ENCODE measurements at regions not wholly inside any gene's neighbourhood (a gene's known extent, or its start where the extent isn't known, plus 50 kb on each side); places are given as distances from the start of the nearest gene placed in this dataset.

GRCh38 chr2:15883684-15884083 lies 56.7 kb upstream of the MYCN start:
- Histone ChIP-seq H3K79me2 (ENCODE audit: low read length) (no peaks in the 10 kb centered on the region), H3K4me3 (ENCODE audit: low read length) (no peak overlapping the region), H4K20me1 (ENCODE audit: insufficient read depth, low read length) (no peaks in the 10 kb centered on the region), H3K4me2 (ENCODE audit: low read length) (no peak overlapping the region), H3K27me3 (ENCODE audit: low read depth, low read length) (peaks cover 6% of the 10 kb centered on the region; the same call in 1 of the 2 replicates), H3K27ac (ENCODE audit: low read length) (no peak overlapping the region), H3K4me1 (ENCODE audit: low read length) (no peaks in the 10 kb centered on the region), H2AFZ (ENCODE audit: low read depth, low read length) (no peak overlapping the region), H3K9me3 (ENCODE audit: insufficient read depth, low read length) (no peaks in the 10 kb centered on the region), H3K36me3 (replicated peaks; ENCODE audit: low read depth, low read length) (no peaks in the 10 kb centered on the region), H3K9ac (ENCODE audit: low read length) (no peak overlapping the region)
- TF ChIP-seq EZH2phosphoT487 (IDR thresholded peaks at IDR 0.05; ENCODE audit: low read depth) (no peak), CTCF (IDR thresholded peaks at IDR 0.05; ENCODE audit: low read depth, low read length) (no peak)

GRCh38 chr2:15884790-15885189 lies 55.6 kb upstream of the MYCN start:
- Histone ChIP-seq H4K20me1 (ENCODE audit: insufficient read depth, low read length) (no peaks in the 10 kb centered on the region), H3K79me2 (ENCODE audit: low read length) (no peaks in the 10 kb centered on the region), H3K9ac (ENCODE audit: low read length) (no peak overlapping the region), H3K4me3 (ENCODE audit: low read length) (no peak overlapping the region), H3K4me1 (ENCODE audit: low read length) (no peaks in the 10 kb centered on the region), H3K36me3 (replicated peaks; ENCODE audit: low read depth, low read length) (no peaks in the 10 kb centered on the region), H2AFZ (ENCODE audit: low read depth, low read length) (no peak overlapping the region), H3K9me3 (ENCODE audit: insufficient read depth, low read length) (no peaks in the 10 kb centered on the region), H3K27ac (ENCODE audit: low read length) (no peak overlapping the region), H3K4me2 (ENCODE audit: low read length) (no peak overlapping the region), H3K27me3 (ENCODE audit: low read depth, low read length) (peaks cover 6% of the 10 kb centered on the region; the same call in 1 of the 2 replicates)
- TF ChIP-seq CTCF (IDR thresholded peaks at IDR 0.05; ENCODE audit: low read depth, low read length) (no peak), EZH2phosphoT487 (IDR thresholded peaks at IDR 0.05; ENCODE audit: low read depth) (no peak)

- H3K4me1 ChIP-seq (ENCODE audit: low read length) = no peaks in the 10 kb centered on the region
- H3K27me3 ChIP-seq (ENCODE audit: low read depth, low read length) = peaks cover 6% of the 10 kb centered on the region; the same call in 1 of the 2 replicates
- H3K4me3 ChIP-seq (ENCODE audit: low read length) = no peak overlapping the region
- H3K9me3 ChIP-seq (ENCODE audit: insufficient read depth, low read length) = no peaks in the 10 kb centered on the region
- no peaks in the 10 kb centered on the region for H3K36me3 ChIP-seq (replicated peaks; ENCODE audit: low read depth, low read length)
- H3K4me2 ChIP-seq (ENCODE audit: low read length) = no peak overlapping the region
- no peak overlapping the region for H3K9ac ChIP-seq (ENCODE audit: low read length)
- no peaks in the 10 kb centered on the region for H3K79me2 ChIP-seq (ENCODE audit: low read length)
- no peak for TF ChIP-seq CTCF (IDR thresholded peaks at IDR 0.05; ENCODE audit: low read depth, low read length)
- H3K27ac ChIP-seq (ENCODE audit: low read length) = no peak overlapping the region
- no peak overlapping the region for H2AFZ ChIP-seq (ENCODE audit: low read depth, low read length)
- H4K20me1 ChIP-seq (ENCODE audit: insufficient read depth, low read length) = no peaks in the 10 kb centered on the region
These were observed 54.1 kb upstream of the MYCN start for GRCh38 chr2:15886231-15886630.

GRCh38 chr2:15889442-15890123 lies 50.8 kb upstream of the MYCN start:
- Histone ChIP-seq H3K36me3 (replicated peaks; ENCODE audit: low read depth, low read length) (no peaks in the 10 kb centered on the region), H3K4me3 (ENCODE audit: low read length) (no peak overlapping the region), H3K9ac (ENCODE audit: low read length) (no peak overlapping the region), H3K4me1 (ENCODE audit: low read length) (no peaks in the 10 kb centered on the region), H2AFZ (ENCODE audit: low read depth, low read length) (no peak overlapping the region), H3K79me2 (ENCODE audit: low read length) (no peaks in the 10 kb centered on the region), H3K4me2 (ENCODE audit: low read length) (no peak overlapping the region), H4K20me1 (ENCODE audit: insufficient read depth, low read length) (no peaks in the 10 kb centered on the region), H3K27ac (ENCODE audit: low read length) (no peak overlapping the region), H3K9me3 (ENCODE audit: insufficient read depth, low read length) (no peaks in the 10 kb centered on the region), H3K27me3 (ENCODE audit: low read depth, low read length) (peaks cover 7% of the 10 kb centered on the region; the same call in 1 of the 2 replicates)
- TF ChIP-seq EZH2phosphoT487 (IDR thresholded peaks at IDR 0.05; ENCODE audit: low read depth) = no peak
- TF ChIP-seq CTCF (IDR thresholded peaks at IDR 0.05; ENCODE audit: low read depth, low read length) = no peak

Data from OCI-LY3 (cell line).